NCI-H748 (cell line): ENCODE measurements at regions not wholly inside any gene's neighbourhood (a gene's known extent, or its start where the extent isn't known, plus 50 kb on each side); places are given as distances from the start of the nearest gene placed in this dataset.
"Not testable (repeated sequence)": the region's sequence is repeated elsewhere in the genome, so short reads cannot be mapped to it uniquely, and the experiment has no call there.

ENCODE experiments used
- DNase-seq: peaks from one replicate; lab custom pipeline; 2025; ENCODE audit not compliant: unreplicated experiment; lab: John Stamatoyannopoulos, UW

GRCh38 chr21:8987896-8988295, 1533.5 kb upstream of the TPTE start:
- not testable (repeated sequence) for DNase-seq

- no peak for DNase-seq
Measured at GRCh38 chr21:8988696-8989095, 1532.7 kb upstream of the TPTE start.

- DNase-seq: no peak
Measured at GRCh38 chr21:8989261-8989711, 1532.1 kb upstream of the TPTE start.

- no peak for DNase-seq
Measured at GRCh38 chr21:8989721-8990325, 1531.6 kb upstream of the TPTE start.

- no peak for DNase-seq
Measured at GRCh38 chr21:8990326-8991087, 1530.9 kb upstream of the TPTE start.

GRCh38 chr21:8991088-8991907, 1530.1 kb upstream of the TPTE start:
- no peak for DNase-seq

- no peak for DNase-seq
Measured at GRCh38 chr21:8991968-8992621, 1529.3 kb upstream of the TPTE start.

GRCh38 chr21:8992731-8993174, 1528.6 kb upstream of the TPTE start:
- DNase-seq: no peak

- DNase-seq: no peak
Measured at GRCh38 chr21:8993284-8993942, 1528.0 kb upstream of the TPTE start.

- DNase-seq: no peak
Measured at GRCh38 chr21:8993943-8994639, 1527.3 kb upstream of the TPTE start.

GRCh38 chr21:8994640-8995511, 1526.5 kb upstream of the TPTE start:
- DNase-seq: no peak

GRCh38 chr21:8996487-8996968, 1524.9 kb upstream of the TPTE start:
- not testable (repeated sequence) for DNase-seq

GRCh38 chr21:8997011-8997440, 1524.4 kb upstream of the TPTE start:
- DNase-seq: no peak

GRCh38 chr21:8997443-8998390, 1523.7 kb upstream of the TPTE start:
- not testable (repeated sequence) for DNase-seq

GRCh38 chr21:8998480-8998879, 1522.9 kb upstream of the TPTE start:
- not testable (repeated sequence) for DNase-seq

GRCh38 chr21:8998946-8999681, 1522.3 kb upstream of the TPTE start:
- no peak for DNase-seq

GRCh38 chr21:9000132-9000531, 1521.3 kb upstream of the TPTE start:
- not testable (repeated sequence) for DNase-seq
